GM23338 (cell line): ENCODE measurements at regions not wholly inside any gene's neighbourhood (a gene's known extent, or its start where the extent isn't known, plus 50 kb on each side); places are given as distances from the start of the nearest gene placed in this dataset.

Source experiments
- ATAC-seq: fragments of 200-7000 bp; cut with Tn5 transposase; 3 replicates; pipeline ENCODE4 v1.9.1; 2020
- DNase-seq: peaks from one replicate; pipeline ENCODE4 v3.0.0-alpha.2; 2015; ENCODE audit warnings: low spot score
- H2AFZ ChIP-seq: fragments of 200-600 bp; sonication (generic); 2 replicates; pipeline ENCODE4 v1.8.0; 2016; ENCODE audit warnings: antibody characterized with exemption, mild to moderate bottlenecking, moderate library complexity
- H3F3A ChIP-seq: fragments of 200-600 bp; sonication (generic); replicated peaks from 2 replicates; pipeline ENCODE4 v1.8.0; 2017; ENCODE audit warnings: antibody characterized with exemption, mixed run types, low read depth
- H3K27ac ChIP-seq: fragments of 200-600 bp; sonication (generic); 2 replicates; pipeline ENCODE4 v1.6.1; 2016; ENCODE audit warnings: low read depth
- H3K27me3 ChIP-seq: fragments of 200-600 bp; sonication (generic); 2 replicates; pipeline ENCODE4 v1.8.0; 2016; ENCODE audit warnings: mild to moderate bottlenecking, mixed run types, moderate library complexity; ENCODE audit not compliant: insufficient read depth
- H3K36me3 ChIP-seq: fragments of 200-600 bp; sonication (generic); 2 replicates; pipeline ENCODE4 v1.8.0; 2016; ENCODE audit warnings: mild to moderate bottlenecking; ENCODE audit not compliant: insufficient read depth
- H3K4me1 ChIP-seq: fragments of 200-600 bp; sonication (generic); 2 replicates; pipeline ENCODE4 v1.8.0; 2016; ENCODE audit warnings: mild to moderate bottlenecking, moderate library complexity; ENCODE audit not compliant: insufficient read depth
- H3K4me2 ChIP-seq: fragments of 200-600 bp; sonication (generic); 2 replicates; pipeline ENCODE4 v1.7.1; 2017; ENCODE audit warnings: mixed run types
- H3K4me3 ChIP-seq: fragments of 200-600 bp; sonication (generic); 2 replicates; pipeline ENCODE4 v1.6.1; 2016; ENCODE audit warnings: mixed run types
- H3K79me2 ChIP-seq: fragments of 200-600 bp; sonication (generic); replicated peaks from 2 replicates; pipeline ENCODE4 v1.8.0; 2017; ENCODE audit warnings: mild to moderate bottlenecking; ENCODE audit not compliant: insufficient read depth
- H3K9me2 ChIP-seq: fragments of 200-600 bp; sonication (generic); 2 replicates; pipeline ENCODE4 v1.8.0; 2017; ENCODE audit not compliant: insufficient read depth
- H4K20me1 ChIP-seq: fragments of 200-600 bp; sonication (generic); replicated peaks from 2 replicates; pipeline ENCODE4 v1.8.0; 2017; ENCODE audit warnings: mild to moderate bottlenecking; ENCODE audit not compliant: insufficient read depth
- H3K27ac Mint-ChIP-seq: 2 replicates; pipeline ENCODE4 v1.8.0; 2020; ENCODE audit warnings: inconsistent platforms, mild to moderate bottlenecking, moderate library complexity, mixed read lengths
- H3K27me3 Mint-ChIP-seq: 3 replicates; pipeline ENCODE4 v1.8.0; 2022; ENCODE audit warnings: low read depth, mild to moderate bottlenecking, moderate library complexity, mixed read lengths, inconsistent platforms; ENCODE audit not compliant: insufficient read depth, poor library complexity
- H3K36me3 Mint-ChIP-seq: 3 replicates; pipeline ENCODE4 v1.8.0; 2021; ENCODE audit warnings: low read depth, mild to moderate bottlenecking, inconsistent platforms, moderate library complexity, mixed read lengths
- H3K4me1 Mint-ChIP-seq: 3 replicates; pipeline ENCODE4 v1.8.0; 2020; ENCODE audit warnings: mild to moderate bottlenecking, inconsistent platforms, mixed read lengths
- H3K4me3 Mint-ChIP-seq: 3 replicates; pipeline ENCODE4 v1.8.0; 2021; ENCODE audit warnings: moderate library complexity, mild to moderate bottlenecking, inconsistent platforms, mixed read lengths
- H3K9me3 Mint-ChIP-seq: 3 replicates; pipeline ENCODE4 v1.8.0; 2020; ENCODE audit warnings: moderate library complexity, mild to moderate bottlenecking, inconsistent platforms, mixed read lengths
- CREB1 ChIP-seq: fragments of 250-450 bp; sonication (Bioruptor Pico); IDR thresholded peaks from 2 replicates; pipeline ENCODE4 v1.5.0; 2020; ENCODE audit warnings: low read depth, mild to moderate bottlenecking, moderate library complexity
- JUNB ChIP-seq: IDR thresholded peaks from one replicate; pipeline ENCODE4 v1.6.1; 2016; ENCODE audit warnings: antibody characterized with exemption; ENCODE audit not compliant: unreplicated experiment
- NANOG ChIP-seq: IDR thresholded peaks from 2 replicates; pipeline ENCODE4 v1.6.1; 2016; ENCODE audit warnings: antibody characterized with exemption, borderline replicate concordance
- ZNF114 ChIP-seq: fragments of 250-450 bp; sonication (Bioruptor Pico); IDR thresholded peaks from 2 replicates; pipeline ENCODE4 v1.5.0; 2020; ENCODE audit warnings: mild to moderate bottlenecking, moderate library complexity
- TF ChIP-seq, protein P1 (sequence below), 2 experiments: fragments of 200-600 bp in 1 of 2; sonication (generic) in 1 of 2; conservative IDR thresholded peaks; 2 replicates each; pipeline versions ENCODE4 v1.5.1 to v1.6.1; 2016 to 2017; ENCODE audit warnings: antibody characterized with exemption in 2 of 2, low read depth in 2 of 2, mild to moderate bottlenecking in 2 of 2, moderate library complexity in 1 of 2
- TF ChIP-seq, protein P2 (sequence below): fragments of 250-450 bp; sonication (Bioruptor Pico); IDR thresholded peaks from 2 replicates; pipeline ENCODE4 v1.5.0; 2020; ENCODE audit warnings: mild to moderate bottlenecking, moderate library complexity
- TF ChIP-seq, protein P3 (sequence below): IDR thresholded peaks from one replicate; pipeline ENCODE4 v1.6.1; 2018; ENCODE audit warnings: antibody characterized with exemption; ENCODE audit not compliant: unreplicated experiment
- TF ChIP-seq, protein P4 (sequence below): IDR thresholded peaks from 2 replicates; pipeline ENCODE4 v1.6.1; 2016; ENCODE audit warnings: antibody characterized with exemption

DNA sequence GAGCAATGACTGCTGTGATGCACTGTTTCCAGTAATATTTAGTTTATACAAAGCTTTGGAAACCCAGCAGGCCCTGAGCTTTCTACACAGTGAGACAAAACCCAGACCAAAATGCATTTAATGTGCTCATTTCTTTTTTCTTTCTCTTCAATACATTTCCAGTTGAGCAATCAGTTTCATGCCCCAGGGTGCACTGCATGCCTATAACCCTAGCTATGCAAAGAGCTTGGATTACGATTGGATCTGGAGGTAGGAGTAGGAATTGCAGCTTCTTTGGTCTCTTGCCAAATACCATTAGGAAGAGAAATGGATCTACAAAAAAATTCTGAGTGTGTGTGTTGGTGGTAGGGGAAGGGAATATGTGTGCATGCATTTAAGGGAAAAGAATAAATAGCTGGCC lies 1001.4 kb downstream of the SQOR start:
- no peaks in the 10 kb centered on the region for H3K36me3 ChIP-seq
- no peaks in the 10 kb centered on the region for H3K27me3 Mint-ChIP-seq
- TF ChIP-seq, protein P1, sequence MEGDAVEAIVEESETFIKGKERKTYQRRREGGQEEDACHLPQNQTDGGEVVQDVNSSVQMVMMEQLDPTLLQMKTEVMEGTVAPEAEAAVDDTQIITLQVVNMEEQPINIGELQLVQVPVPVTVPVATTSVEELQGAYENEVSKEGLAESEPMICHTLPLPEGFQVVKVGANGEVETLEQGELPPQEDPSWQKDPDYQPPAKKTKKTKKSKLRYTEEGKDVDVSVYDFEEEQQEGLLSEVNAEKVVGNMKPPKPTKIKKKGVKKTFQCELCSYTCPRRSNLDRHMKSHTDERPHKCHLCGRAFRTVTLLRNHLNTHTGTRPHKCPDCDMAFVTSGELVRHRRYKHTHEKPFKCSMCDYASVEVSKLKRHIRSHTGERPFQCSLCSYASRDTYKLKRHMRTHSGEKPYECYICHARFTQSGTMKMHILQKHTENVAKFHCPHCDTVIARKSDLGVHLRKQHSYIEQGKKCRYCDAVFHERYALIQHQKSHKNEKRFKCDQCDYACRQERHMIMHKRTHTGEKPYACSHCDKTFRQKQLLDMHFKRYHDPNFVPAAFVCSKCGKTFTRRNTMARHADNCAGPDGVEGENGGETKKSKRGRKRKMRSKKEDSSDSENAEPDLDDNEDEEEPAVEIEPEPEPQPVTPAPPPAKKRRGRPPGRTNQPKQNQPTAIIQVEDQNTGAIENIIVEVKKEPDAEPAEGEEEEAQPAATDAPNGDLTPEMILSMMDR (conservative IDR thresholded peaks at IDR 0.05; ENCODE audit: low read depth in 2 of 2), result peak in 1 of 2 experiments; percentile 30; a peak in 2 of 4 replicates
- TF ChIP-seq, protein P2, sequence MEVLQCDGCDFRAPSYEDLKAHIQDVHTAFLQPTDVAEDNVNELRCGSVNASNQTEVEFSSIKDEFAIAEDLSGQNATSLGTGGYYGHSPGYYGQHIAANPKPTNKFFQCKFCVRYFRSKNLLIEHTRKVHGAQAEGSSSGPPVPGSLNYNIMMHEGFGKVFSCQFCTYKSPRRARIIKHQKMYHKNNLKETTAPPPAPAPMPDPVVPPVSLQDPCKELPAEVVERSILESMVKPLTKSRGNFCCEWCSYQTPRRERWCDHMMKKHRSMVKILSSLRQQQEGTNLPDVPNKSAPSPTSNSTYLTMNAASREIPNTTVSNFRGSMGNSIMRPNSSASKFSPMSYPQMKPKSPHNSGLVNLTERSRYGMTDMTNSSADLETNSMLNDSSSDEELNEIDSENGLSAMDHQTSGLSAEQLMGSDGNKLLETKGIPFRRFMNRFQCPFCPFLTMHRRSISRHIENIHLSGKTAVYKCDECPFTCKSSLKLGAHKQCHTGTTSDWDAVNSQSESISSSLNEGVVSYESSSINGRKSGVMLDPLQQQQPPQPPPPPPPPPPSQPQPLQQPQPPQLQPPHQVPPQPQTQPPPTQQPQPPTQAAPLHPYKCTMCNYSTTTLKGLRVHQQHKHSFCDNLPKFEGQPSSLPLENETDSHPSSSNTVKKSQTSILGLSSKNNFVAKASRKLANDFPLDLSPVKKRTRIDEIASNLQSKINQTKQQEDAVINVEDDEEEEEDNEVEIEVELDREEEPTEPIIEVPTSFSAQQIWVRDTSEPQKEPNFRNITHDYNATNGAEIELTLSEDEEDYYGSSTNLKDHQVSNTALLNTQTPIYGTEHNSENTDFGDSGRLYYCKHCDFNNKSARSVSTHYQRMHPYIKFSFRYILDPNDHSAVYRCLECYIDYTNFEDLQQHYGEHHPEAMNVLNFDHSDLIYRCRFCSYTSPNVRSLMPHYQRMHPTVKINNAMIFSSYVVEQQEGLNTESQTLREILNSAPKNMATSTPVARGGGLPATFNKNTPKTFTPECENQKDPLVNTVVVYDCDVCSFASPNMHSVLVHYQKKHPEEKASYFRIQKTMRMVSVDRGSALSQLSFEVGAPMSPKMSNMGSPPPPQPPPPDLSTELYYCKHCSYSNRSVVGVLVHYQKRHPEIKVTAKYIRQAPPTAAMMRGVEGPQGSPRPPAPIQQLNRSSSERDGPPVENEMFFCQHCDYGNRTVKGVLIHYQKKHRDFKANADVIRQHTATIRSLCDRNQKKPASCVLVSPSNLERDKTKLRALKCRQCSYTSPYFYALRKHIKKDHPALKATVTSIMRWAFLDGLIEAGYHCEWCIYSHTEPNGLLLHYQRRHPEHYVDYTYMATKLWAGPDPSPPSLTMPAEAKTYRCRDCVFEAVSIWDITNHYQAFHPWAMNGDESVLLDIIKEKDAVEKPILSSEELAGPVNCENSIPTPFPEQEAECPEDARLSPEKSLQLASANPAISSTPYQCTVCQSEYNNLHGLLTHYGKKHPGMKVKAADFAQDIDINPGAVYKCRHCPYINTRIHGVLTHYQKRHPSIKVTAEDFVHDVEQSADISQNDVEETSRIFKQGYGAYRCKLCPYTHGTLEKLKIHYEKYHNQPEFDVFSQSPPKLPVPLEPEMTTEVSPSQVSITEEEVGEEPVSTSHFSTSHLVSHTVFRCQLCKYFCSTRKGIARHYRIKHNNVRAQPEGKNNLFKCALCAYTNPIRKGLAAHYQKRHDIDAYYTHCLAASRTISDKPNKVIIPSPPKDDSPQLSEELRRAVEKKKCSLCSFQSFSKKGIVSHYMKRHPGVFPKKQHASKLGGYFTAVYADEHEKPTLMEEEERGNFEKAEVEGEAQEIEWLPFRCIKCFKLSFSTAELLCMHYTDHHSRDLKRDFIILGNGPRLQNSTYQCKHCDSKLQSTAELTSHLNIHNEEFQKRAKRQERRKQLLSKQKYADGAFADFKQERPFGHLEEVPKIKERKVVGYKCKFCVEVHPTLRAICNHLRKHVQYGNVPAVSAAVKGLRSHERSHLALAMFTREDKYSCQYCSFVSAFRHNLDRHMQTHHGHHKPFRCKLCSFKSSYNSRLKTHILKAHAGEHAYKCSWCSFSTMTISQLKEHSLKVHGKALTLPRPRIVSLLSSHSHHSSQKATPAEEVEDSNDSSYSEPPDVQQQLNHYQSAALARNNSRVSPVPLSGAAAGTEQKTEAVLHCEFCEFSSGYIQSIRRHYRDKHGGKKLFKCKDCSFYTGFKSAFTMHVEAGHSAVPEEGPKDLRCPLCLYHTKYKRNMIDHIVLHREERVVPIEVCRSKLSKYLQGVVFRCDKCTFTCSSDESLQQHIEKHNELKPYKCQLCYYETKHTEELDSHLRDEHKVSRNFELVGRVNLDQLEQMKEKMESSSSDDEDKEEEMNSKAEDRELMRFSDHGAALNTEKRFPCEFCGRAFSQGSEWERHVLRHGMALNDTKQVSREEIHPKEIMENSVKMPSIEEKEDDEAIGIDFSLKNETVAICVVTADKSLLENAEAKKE (CRISPR knock-in tag), result no peak
- TF ChIP-seq, protein P3, sequence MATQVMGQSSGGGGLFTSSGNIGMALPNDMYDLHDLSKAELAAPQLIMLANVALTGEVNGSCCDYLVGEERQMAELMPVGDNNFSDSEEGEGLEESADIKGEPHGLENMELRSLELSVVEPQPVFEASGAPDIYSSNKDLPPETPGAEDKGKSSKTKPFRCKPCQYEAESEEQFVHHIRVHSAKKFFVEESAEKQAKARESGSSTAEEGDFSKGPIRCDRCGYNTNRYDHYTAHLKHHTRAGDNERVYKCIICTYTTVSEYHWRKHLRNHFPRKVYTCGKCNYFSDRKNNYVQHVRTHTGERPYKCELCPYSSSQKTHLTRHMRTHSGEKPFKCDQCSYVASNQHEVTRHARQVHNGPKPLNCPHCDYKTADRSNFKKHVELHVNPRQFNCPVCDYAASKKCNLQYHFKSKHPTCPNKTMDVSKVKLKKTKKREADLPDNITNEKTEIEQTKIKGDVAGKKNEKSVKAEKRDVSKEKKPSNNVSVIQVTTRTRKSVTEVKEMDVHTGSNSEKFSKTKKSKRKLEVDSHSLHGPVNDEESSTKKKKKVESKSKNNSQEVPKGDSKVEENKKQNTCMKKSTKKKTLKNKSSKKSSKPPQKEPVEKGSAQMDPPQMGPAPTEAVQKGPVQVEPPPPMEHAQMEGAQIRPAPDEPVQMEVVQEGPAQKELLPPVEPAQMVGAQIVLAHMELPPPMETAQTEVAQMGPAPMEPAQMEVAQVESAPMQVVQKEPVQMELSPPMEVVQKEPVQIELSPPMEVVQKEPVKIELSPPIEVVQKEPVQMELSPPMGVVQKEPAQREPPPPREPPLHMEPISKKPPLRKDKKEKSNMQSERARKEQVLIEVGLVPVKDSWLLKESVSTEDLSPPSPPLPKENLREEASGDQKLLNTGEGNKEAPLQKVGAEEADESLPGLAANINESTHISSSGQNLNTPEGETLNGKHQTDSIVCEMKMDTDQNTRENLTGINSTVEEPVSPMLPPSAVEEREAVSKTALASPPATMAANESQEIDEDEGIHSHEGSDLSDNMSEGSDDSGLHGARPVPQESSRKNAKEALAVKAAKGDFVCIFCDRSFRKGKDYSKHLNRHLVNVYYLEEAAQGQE, result no peak
- TF ChIP-seq CREB1 (CRISPR knock-in tag), result no peak
- TF ChIP-seq JUNB, result no peak
- TF ChIP-seq NANOG, result no peak
- TF ChIP-seq, protein P4, sequence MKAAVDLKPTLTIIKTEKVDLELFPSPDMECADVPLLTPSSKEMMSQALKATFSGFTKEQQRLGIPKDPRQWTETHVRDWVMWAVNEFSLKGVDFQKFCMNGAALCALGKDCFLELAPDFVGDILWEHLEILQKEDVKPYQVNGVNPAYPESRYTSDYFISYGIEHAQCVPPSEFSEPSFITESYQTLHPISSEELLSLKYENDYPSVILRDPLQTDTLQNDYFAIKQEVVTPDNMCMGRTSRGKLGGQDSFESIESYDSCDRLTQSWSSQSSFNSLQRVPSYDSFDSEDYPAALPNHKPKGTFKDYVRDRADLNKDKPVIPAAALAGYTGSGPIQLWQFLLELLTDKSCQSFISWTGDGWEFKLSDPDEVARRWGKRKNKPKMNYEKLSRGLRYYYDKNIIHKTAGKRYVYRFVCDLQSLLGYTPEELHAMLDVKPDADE, result no peak
- TF ChIP-seq ZNF114 (CRISPR knock-in tag), result no peak
- H3F3A ChIP-seq, result no peaks in the 10 kb centered on the region
- ATAC-seq, result peak; percentile 68
- H3K4me1 Mint-ChIP-seq, result peaks cover 4% of the 10 kb centered on the region; the same call in 2 of the 3 replicates
- no peaks in the 10 kb centered on the region for H3K79me2 ChIP-seq
- H3K4me3 ChIP-seq, result no peak overlapping the region
- H3K27ac ChIP-seq, result no peak overlapping the region
- H3K9me2 ChIP-seq, result no peaks in the 10 kb centered on the region
- H3K36me3 Mint-ChIP-seq, result peaks cover 2% of the 10 kb centered on the region; the same call in 1 of the 3 replicates
- 0 out of 2 replicates have a peak overlapping the region, but pooled peaks have one; percentile 2 for H2AFZ ChIP-seq
- peak; percentile 59 for DNase-seq
- no peak overlapping the region for H3K4me3 Mint-ChIP-seq
- H3K9me3 Mint-ChIP-seq, result peaks cover 43% of the 10 kb centered on the region; the same call in 2 of the 3 replicates
- H3K4me1 ChIP-seq, result no peaks in the 10 kb centered on the region
- no peak overlapping the region for H3K27ac Mint-ChIP-seq
- no peaks in the 10 kb centered on the region for H4K20me1 ChIP-seq
- no peak overlapping the region for H3K4me2 ChIP-seq
- no peaks in the 10 kb centered on the region for H3K27me3 ChIP-seq
